ENCODE measurements at regions not wholly inside any gene's neighbourhood (a gene's known extent, or its start where the extent isn't known, plus 50 kb on each side); places are given as distances from the start of the nearest gene placed in this dataset.

- no peak for ATAC-seq
- intact Hi-C loops (cut with DNase I, micrococcal nuclease), result no loop called here
- TF ChIP-seq, protein P1, sequence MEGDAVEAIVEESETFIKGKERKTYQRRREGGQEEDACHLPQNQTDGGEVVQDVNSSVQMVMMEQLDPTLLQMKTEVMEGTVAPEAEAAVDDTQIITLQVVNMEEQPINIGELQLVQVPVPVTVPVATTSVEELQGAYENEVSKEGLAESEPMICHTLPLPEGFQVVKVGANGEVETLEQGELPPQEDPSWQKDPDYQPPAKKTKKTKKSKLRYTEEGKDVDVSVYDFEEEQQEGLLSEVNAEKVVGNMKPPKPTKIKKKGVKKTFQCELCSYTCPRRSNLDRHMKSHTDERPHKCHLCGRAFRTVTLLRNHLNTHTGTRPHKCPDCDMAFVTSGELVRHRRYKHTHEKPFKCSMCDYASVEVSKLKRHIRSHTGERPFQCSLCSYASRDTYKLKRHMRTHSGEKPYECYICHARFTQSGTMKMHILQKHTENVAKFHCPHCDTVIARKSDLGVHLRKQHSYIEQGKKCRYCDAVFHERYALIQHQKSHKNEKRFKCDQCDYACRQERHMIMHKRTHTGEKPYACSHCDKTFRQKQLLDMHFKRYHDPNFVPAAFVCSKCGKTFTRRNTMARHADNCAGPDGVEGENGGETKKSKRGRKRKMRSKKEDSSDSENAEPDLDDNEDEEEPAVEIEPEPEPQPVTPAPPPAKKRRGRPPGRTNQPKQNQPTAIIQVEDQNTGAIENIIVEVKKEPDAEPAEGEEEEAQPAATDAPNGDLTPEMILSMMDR (IDR thresholded peaks at IDR 0.05), result no peak
Observed at GRCh38 chr3:117557464-117558090, 848.0 kb downstream of the TUSC7 start.

GRCh38 chr3:117558681-117559080 is 849.1 kb downstream of the TUSC7 start:
- no peaks in the 10 kb centered on the region for H3K4me1 ChIP-seq (ENCODE audit: low read depth)
- H3K9me3 ChIP-seq, result no peaks in the 10 kb centered on the region
- ATAC-seq, result no peak
- TF ChIP-seq, protein P1 (IDR thresholded peaks at IDR 0.05), result no peak
- DNase-seq, result no peak
- H3K4me3 ChIP-seq, result no peak overlapping the region
- no peaks in the 10 kb centered on the region for H3K36me3 ChIP-seq (ENCODE audit: low read depth)
- intact Hi-C loops (cut with DNase I, micrococcal nuclease), result no loop called here

More at GRCh38 chr3:117557464-117558090, 848.0 kb downstream of the TUSC7 start:
- H3K4me1 ChIP-seq (ENCODE audit: low read depth), result no peaks in the 10 kb centered on the region
- H3K36me3 ChIP-seq (ENCODE audit: low read depth), result no peaks in the 10 kb centered on the region
- DNase-seq, result no peak
- no peaks in the 10 kb centered on the region for H3K9me3 ChIP-seq
- no peak overlapping the region for H3K4me3 ChIP-seq

DNA sequence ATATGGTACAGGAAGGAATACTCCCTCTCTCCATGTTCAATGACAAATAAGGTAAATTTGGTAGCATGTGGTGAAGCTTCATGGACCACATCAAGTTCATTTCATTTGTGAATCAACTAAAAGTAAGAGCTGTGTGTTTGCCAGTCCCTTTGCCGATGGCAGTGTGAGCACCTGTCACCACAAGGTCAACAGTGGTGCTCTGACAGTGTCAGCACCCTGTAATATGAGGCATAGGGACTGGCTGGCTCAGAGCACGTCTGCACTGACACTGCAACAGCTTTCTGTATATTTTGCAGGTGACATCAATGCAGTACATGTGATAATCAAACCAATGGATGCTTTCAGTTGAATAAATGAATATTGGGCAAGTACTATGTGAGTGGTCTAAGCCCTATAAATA is 852.4 kb downstream of the TUSC7 start:
- ATAC-seq, result no peak
- intact Hi-C loops (cut with DNase I, micrococcal nuclease), result no loop called here
- TF ChIP-seq, protein P1 (IDR thresholded peaks at IDR 0.05), result no peak

DNA sequence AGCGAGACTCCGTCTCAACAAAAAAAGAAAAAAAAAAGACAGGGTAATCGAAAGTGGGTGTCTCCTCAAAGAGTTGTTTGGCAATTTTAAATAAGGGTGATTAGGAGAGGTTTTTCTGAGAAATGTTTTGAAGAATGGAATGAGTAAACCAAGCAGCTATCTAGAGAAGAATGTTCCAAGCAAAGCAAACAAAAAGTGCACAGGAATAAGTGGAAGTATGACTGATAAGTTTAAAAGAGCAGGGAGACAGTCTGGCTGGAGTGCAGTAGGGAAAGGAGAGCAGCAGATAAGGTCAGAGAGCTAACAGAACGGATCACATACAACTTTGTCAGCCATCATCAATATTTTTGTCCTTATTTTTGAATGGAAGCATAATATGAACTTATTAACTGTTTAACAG is 853.5 kb downstream of the TUSC7 start:
- ATAC-seq (no peak), DNase-seq (no peak)
- H3K4me1 ChIP-seq (ENCODE audit: low read depth), result no peaks in the 10 kb centered on the region
- H3K4me3 ChIP-seq, result no peak overlapping the region
- H3K9me3 ChIP-seq, result no peaks in the 10 kb centered on the region
- no peaks in the 10 kb centered on the region for H3K36me3 ChIP-seq (ENCODE audit: low read depth)
- intact Hi-C loops (cut with DNase I, micrococcal nuclease), result no loop called here
- TF ChIP-seq, protein P1 (IDR thresholded peaks at IDR 0.05), result no peak

More for the DNA sequence above, 852.4 kb downstream of the TUSC7 start:
- no peak for DNase-seq
- no peaks in the 10 kb centered on the region for H3K36me3 ChIP-seq (ENCODE audit: low read depth)
- H3K4me3 ChIP-seq, result no peak overlapping the region
- no peaks in the 10 kb centered on the region for H3K4me1 ChIP-seq (ENCODE audit: low read depth)
- no peaks in the 10 kb centered on the region for H3K9me3 ChIP-seq

DNA sequence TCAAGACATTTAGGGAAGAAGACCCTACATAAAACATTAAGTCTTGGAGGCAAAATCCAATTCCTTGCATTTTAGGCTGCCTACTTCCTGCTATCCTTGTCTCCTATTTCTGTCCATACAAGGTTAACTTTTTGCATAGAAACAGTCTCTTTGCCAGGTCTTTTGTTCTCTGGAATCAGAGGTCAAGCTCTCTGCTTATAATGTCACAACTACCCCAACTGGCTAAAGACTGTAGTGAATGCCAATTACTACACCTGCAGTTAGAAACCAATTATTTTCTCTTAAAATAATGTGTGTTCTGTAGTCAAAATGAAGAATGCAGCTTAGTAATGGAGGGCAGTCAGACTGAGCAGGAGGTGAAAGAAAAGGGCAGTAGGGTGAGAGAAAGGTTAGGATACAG is 856.2 kb downstream of the TUSC7 start:
- intact Hi-C loops (cut with DNase I, micrococcal nuclease), result no loop called here
- ATAC-seq (no peak), DNase-seq (no peak)
- Histone ChIP-seq H3K36me3 (ENCODE audit: low read depth) (no peaks in the 10 kb centered on the region), H3K4me3 (no peak overlapping the region), H3K9me3 (no peaks in the 10 kb centered on the region), H3K4me1 (ENCODE audit: low read depth) (no peaks in the 10 kb centered on the region)
- TF ChIP-seq, protein P1 (IDR thresholded peaks at IDR 0.05), result no peak

DNA sequence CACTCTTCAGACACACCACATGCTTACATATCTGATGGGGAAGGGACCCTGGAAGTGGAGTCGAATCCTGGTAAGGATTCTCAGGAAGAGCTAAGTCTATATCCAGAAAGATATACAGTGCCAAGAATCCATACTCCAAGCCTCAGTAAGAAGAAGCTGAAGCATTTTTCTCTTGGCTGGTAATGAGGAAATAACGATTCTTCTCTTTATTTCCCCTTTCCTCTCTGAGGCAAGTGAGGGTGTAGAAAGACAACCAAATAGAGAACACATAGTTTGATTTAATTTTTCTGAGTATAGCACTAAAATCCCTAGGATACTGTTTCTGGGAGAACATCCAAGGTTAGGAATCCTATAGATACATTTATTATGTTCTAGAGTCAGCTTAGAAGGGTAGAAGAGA is 857.3 kb downstream of the TUSC7 start:
- no peaks in the 10 kb centered on the region for H3K36me3 ChIP-seq (ENCODE audit: low read depth)
- ATAC-seq (no peak), DNase-seq (no peak)
- H3K4me1 ChIP-seq (ENCODE audit: low read depth), result no peaks in the 10 kb centered on the region
- no peaks in the 10 kb centered on the region for H3K9me3 ChIP-seq
- H3K4me3 ChIP-seq, result no peak overlapping the region
- TF ChIP-seq, protein P1 (IDR thresholded peaks at IDR 0.05), result no peak
- intact Hi-C loops (cut with DNase I, micrococcal nuclease), result no loop called here
